Tibial nerve (tissue), 4 donors: ENCODE measurements at regions not wholly inside any gene's neighbourhood (a gene's known extent, or its start where the extent isn't known, plus 50 kb on each side); places are given as distances from the start of the nearest gene placed in this dataset.

ENCODE experiments used
- DNase-seq, 2 donors: peaks; one replicate each; pipeline ENCODE4 v3.0.0-alpha.2; 2019; ENCODE audit warnings: low spot score in 2 of 2
- H3K27ac ChIP-seq, 4 donors: fragments of 200-600 bp; sonication (generic) in 3 of 4; one replicate each; pipeline ENCODE4 v1.5.1; 2017 to 2019; ENCODE audit warnings: mild to moderate bottlenecking in 1 of 4
- H3K27me3 ChIP-seq, 2 donors: fragments of 200-600 bp; sonication (generic) in 1 of 2; one replicate each; pipeline versions ENCODE4 v1.5.1 to v1.6.0; 2017 to 2019
- H3K36me3 ChIP-seq, 3 donors: fragments of 200-600 bp; sonication (generic); one replicate each; pipeline ENCODE4 v1.5.1; 2018 to 2019
- H3K4me1 ChIP-seq, 4 donors: fragments of 200-600 bp; sonication (generic) in 3 of 4; one replicate each; pipeline ENCODE4 v1.5.1; 2017 to 2019
- H3K4me3 ChIP-seq, 4 donors: fragments of 200-600 bp; sonication (generic) in 3 of 4; one replicate each; pipeline ENCODE4 v1.5.1; 2017 to 2019; ENCODE audit warnings: mild to moderate bottlenecking in 1 of 4, moderate library complexity in 1 of 4
- H3K9me3 ChIP-seq, 4 donors: fragments of 200-600 bp; sonication (generic) in 3 of 4; one replicate each; pipeline ENCODE4 v1.5.1; 2017 to 2019
- EP300 ChIP-seq, 2 donors: sonication (generic); formaldehyde crosslinking; IDR thresholded peaks; one replicate each; pipeline ENCODE4 v1.6.1; 2017; ENCODE audit warnings: antibody characterized with exemption in 2 of 2, mild to moderate bottlenecking in 1 of 2
- POLR2A ChIP-seq, 2 donors: fragments of 450-650 bp; IDR thresholded peaks; one replicate each; pipeline ENCODE4 v1.6.1; 2017; ENCODE audit warnings: antibody characterized with exemption in 2 of 2, mild to moderate bottlenecking in 2 of 2, moderate library complexity in 2 of 2
- WGBS, 2 donors: methylation state at CpG; one replicate each; pipeline ENCODE4 v1.1.5; 2018; 5-methylcytosine and 5-hydroxymethylcytosine counted together
- TF ChIP-seq, protein P1 (sequence below), 5 experiments: fragments of 200-600 bp in 3 of 5; fragments of 450-650 bp in 2 of 5; sonication (generic) in 3 of 5; IDR thresholded peaks; one replicate each; pipeline ENCODE4 v1.5.1; 2016 to 2019; ENCODE audit warnings: antibody characterized with exemption in 5 of 5, mild to moderate bottlenecking in 3 of 5, moderate library complexity in 2 of 5

DNA sequence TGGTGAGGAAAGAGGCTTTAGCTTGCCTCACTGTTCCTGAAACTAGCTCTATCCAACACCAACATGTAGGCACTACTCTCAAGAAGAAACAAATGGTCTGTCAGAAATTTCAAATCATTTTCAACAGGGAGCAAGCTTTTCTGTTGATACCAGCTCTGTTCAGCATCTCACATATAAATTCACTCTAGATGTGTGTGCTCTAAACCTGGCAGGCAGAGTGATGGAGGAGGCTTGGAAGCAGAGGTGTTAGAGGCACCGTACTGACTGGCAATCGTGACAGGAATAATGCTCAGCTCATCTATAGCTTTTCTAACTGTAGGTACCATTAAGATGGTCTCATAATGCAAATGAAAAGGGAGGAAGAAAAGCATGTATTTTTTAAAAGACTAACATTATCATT lies 597.2 kb upstream of the NECTIN3 start:
- Histone ChIP-seq H3K36me3 (no peaks in the 10 kb centered on the region), H3K27me3 (no peaks in the 10 kb centered on the region), H3K9me3 (no peaks in the 10 kb centered on the region), H3K27ac (no peak overlapping the region), H3K4me3 (no peak overlapping the region), H3K4me1 (no peaks in the 10 kb centered on the region)
- no peak for TF ChIP-seq POLR2A (IDR thresholded peaks at IDR 0.05)
- no peak for TF ChIP-seq EP300 (IDR thresholded peaks at IDR 0.05)
- TF ChIP-seq, protein P1, sequence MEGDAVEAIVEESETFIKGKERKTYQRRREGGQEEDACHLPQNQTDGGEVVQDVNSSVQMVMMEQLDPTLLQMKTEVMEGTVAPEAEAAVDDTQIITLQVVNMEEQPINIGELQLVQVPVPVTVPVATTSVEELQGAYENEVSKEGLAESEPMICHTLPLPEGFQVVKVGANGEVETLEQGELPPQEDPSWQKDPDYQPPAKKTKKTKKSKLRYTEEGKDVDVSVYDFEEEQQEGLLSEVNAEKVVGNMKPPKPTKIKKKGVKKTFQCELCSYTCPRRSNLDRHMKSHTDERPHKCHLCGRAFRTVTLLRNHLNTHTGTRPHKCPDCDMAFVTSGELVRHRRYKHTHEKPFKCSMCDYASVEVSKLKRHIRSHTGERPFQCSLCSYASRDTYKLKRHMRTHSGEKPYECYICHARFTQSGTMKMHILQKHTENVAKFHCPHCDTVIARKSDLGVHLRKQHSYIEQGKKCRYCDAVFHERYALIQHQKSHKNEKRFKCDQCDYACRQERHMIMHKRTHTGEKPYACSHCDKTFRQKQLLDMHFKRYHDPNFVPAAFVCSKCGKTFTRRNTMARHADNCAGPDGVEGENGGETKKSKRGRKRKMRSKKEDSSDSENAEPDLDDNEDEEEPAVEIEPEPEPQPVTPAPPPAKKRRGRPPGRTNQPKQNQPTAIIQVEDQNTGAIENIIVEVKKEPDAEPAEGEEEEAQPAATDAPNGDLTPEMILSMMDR (IDR thresholded peaks at IDR 0.05) = no peak
- no peak for DNase-seq
- WGBS, 2 donors = 80 to 89% methylated on average over 2 of the region's 2 CpGs

DNA sequence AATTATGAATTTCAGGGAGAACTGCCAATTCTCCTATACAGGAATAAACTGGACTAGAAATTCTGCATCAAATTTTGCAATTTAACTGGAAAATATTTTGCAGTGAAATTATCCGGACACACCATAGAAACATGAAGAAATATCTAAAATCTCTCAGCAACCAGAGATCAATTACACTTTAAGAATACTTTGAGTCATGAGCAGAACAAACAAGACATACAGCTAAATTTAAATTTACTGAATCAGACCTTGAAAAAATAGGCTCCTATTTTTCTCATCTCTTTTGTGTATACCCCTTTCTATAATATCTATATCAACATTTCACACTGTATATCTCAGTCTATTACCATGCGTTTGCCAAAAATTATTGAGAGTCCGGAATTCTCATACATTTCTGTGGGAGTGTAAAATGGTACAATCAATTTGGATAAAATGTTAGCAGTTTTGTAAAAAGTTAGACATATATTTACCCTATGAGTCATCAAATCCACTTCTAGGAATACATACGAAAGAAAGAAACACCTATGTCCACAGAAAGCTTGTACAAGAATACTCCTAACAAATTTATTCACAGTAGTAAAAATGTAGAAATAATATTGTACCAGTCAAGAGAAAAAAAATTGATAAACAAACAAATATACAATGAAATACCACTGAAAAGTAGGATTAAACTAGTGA lies 593.1 kb upstream of the NECTIN3 start:
- no peak overlapping the region for H3K4me3 ChIP-seq
- DNase-seq = no peak
- no peak for TF ChIP-seq POLR2A (IDR thresholded peaks at IDR 0.05)
- TF ChIP-seq, protein P1 (IDR thresholded peaks at IDR 0.05) = no peak
- TF ChIP-seq EP300 (IDR thresholded peaks at IDR 0.05) = no peak
- H3K27me3 ChIP-seq = no peaks in the 10 kb centered on the region
- WGBS, 2 donors = 88% methylated on average over 4 of the region's 4 CpGs
- H3K9me3 ChIP-seq = peaks cover 0 to 3% (median 1%) of the 10 kb centered on the region in 4 donors
- no peaks in the 10 kb centered on the region for H3K4me1 ChIP-seq
- H3K27ac ChIP-seq = no peak overlapping the region
- H3K36me3 ChIP-seq = no peaks in the 10 kb centered on the region

DNA sequence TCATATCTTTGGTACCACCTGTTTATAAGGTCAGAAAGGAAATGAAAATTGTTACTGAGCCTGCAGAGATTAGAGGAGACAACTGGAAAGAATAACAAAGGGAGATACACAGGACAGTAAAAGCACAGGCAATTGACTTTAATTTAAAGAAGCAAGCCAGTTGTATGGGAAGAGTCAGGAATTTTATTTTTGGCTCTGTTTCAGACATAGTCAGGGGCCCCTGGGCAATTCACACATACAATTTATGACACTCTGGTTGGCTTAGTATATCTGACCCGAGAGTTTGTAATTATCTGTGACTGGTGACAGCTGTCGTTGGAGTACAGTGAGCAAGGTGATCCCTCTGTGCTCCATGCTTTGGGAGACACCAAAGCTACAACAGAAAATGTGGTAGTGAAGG lies 591.9 kb upstream of the NECTIN3 start:
- DNase-seq = no peak
- whole genome bisulfite sequencing, 2 donors = 45 to 53% methylated on average over 2 of the region's 2 CpGs
- H3K4me3 ChIP-seq = no peak overlapping the region
- H3K36me3 ChIP-seq = no peaks in the 10 kb centered on the region
- H3K9me3 ChIP-seq = peaks cover 0 to 10% (median 2%) of the 10 kb centered on the region in 4 donors
- no peak overlapping the region for H3K27ac ChIP-seq
- H3K27me3 ChIP-seq = no peaks in the 10 kb centered on the region
- TF ChIP-seq EP300 (IDR thresholded peaks at IDR 0.05) (no peak), POLR2A (IDR thresholded peaks at IDR 0.05) (no peak)
- TF ChIP-seq, protein P1 (IDR thresholded peaks at IDR 0.05) = no peak
- H3K4me1 ChIP-seq = no peaks in the 10 kb centered on the region

DNA sequence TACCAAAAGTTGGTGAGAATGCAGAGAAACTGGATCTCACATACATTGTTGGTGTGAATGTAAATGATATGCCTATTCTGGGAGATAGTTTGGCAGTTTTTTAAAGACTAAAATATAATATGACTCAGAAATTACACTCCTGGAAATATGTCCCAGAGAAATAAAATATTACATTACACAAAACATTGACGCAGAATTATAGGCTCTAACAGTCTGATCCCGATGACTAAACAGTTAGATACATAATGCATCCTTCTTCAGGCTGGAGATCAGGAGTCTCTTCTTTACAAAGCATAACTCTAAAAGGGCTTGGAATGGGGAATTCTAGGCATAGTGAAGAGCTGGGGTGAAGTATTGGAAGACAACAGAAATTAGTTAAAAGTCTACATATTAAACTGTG lies 586.2 kb upstream of the NECTIN3 start:
- H3K4me3 ChIP-seq = no peak overlapping the region
- TF ChIP-seq EP300 (IDR thresholded peaks at IDR 0.05) = no peak
- TF ChIP-seq, protein P1 (IDR thresholded peaks at IDR 0.05) = no peak
- no peak for TF ChIP-seq POLR2A (IDR thresholded peaks at IDR 0.05)
- no peak for DNase-seq
- WGBS, 2 donors = 91% methylated on average over 2 of the region's 2 CpGs
- no peaks in the 10 kb centered on the region for H3K27me3 ChIP-seq
- no peak overlapping the region for H3K27ac ChIP-seq
- peaks cover 0 to 40% (median 3%) of the 10 kb centered on the region in 4 donors for H3K9me3 ChIP-seq
- no peaks in the 10 kb centered on the region for H3K4me1 ChIP-seq
- H3K36me3 ChIP-seq = no peaks in the 10 kb centered on the region

DNA sequence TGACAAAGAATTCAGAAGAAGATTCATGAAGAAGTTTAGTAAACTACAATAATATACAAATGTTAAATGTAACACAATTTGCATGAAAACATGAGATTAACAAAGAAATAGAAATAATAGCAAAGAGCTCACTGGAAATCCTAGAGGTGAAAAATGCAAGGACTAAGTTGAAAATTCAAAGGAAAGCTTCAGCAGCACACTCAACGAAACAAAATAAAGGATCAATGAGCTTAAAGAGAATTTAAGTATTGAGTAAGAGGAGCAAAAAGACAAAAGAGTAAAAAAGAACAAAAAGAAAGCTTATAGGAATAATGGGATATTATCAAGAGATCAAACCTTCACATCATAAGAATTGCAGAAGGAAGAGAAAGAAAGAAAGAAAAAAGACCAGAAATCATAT lies 583.8 kb upstream of the NECTIN3 start:
- TF ChIP-seq EP300 (IDR thresholded peaks at IDR 0.05) (no peak), POLR2A (IDR thresholded peaks at IDR 0.05) (no peak)
- TF ChIP-seq, protein P1 (IDR thresholded peaks at IDR 0.05) = no peak
- Histone ChIP-seq H3K27me3 (no peaks in the 10 kb centered on the region), H3K4me3 (no peak overlapping the region), H3K4me1 (no peaks in the 10 kb centered on the region), H3K36me3 (no peaks in the 10 kb centered on the region), H3K27ac (no peak overlapping the region), H3K9me3 (peaks cover 0 to 37% (median 3%) of the 10 kb centered on the region in 4 donors)
- WGBS, 2 donors = 58 to 77% methylated on average over 1 of the region's 1 CpG
- DNase-seq = no peak
